HCT116 (cell line): ENCODE measurements at regions not wholly inside any gene's neighbourhood (a gene's known extent, or its start where the extent isn't known, plus 50 kb on each side); places are given as distances from the start of the nearest gene placed in this dataset.

Source experiments
- ATAC-seq: fragments of 200-7000 bp; cut with Tn5 transposase; 2 replicates; pipeline ENCODE4 v1.9.1; 2020; ENCODE audit warnings: mild to moderate bottlenecking, moderate library complexity
- BruUV-seq: library from RNA; stranded (reverse); fragments of 400-500 nt; replicated peaks from 2 replicates; lab custom pipeline; 2021; lab: Mats Ljungman, UMichigan
- CTCF ChIA-PET: fragments of 300-600 bp; sonication (Branson Sonifier 250); formaldehyde crosslinking; loops from one replicate; lab custom pipeline; 2021; ENCODE audit warnings: antibody characterized with exemption; lab: Charles Lee
- POLR2A ChIA-PET: fragments of 300-600, 350-600 bp; sonication (Branson Sonifier 250); formaldehyde crosslinking; loops from one replicate; lab custom pipeline; 2021; ENCODE audit warnings: antibody characterized with exemption; lab: Charles Lee
- RAD21 ChIA-PET, 2 experiments: fragments of 300-600 bp; sonication (Branson Sonifier 250); formaldehyde crosslinking; loops; one replicate each; lab custom pipeline; 2023; ENCODE audit warnings: low total read pairs in 2 of 2; ENCODE audit not compliant: uncharacterized antibody in 2 of 2, unreplicated experiment in 2 of 2, low non-redundant PET in 1 of 2; lab: Charles Lee
- DNase-seq: peaks from one replicate; pipeline ENCODE4 v3.0.0-alpha.2; 2010; ENCODE audit warnings: low read depth, low spot score
- H2AFZ ChIP-seq: fragments of 200-600 bp; shearing (Covaris generic), sonication (generic); 2 replicates; pipeline ENCODE4 v1.6.1; 2017; ENCODE audit warnings: low read depth, mixed run types, mixed read lengths, antibody characterized with exemption, low read length; ENCODE audit not compliant: poor library complexity, severe bottlenecking
- H3K27ac ChIP-seq: 2 replicates; pipeline ENCODE4 v1.5.1; 2012; ENCODE audit warnings: low read depth, low read length
- H3K27me3 ChIP-seq: fragments of 200-600 bp; sonication (generic); 2 replicates; pipeline ENCODE4 v1.6.1; 2016; ENCODE audit warnings: mixed run types, low read length, mixed read lengths; ENCODE audit not compliant: insufficient read depth
- H3K36me3 ChIP-seq, 2 experiments: fragments of 200-500 bp in 1 of 2; fragments of 200-600 bp in 1 of 2; sonication (Bioruptor generic) in 1 of 2; sonication (generic) in 1 of 2; 2 replicates each; pipeline versions ENCODE4 v1.5.1 to v1.6.1; 2014 to 2016; ENCODE audit warnings: low read length in 2 of 2, inconsistent platforms in 1 of 2, mixed read lengths in 1 of 2, mixed run types in 1 of 2; ENCODE audit not compliant: insufficient read depth in 2 of 2, control insufficient read depth in 1 of 2
- H3K4me1 ChIP-seq, 2 experiments: fragments of 200-600 bp in 1 of 2; sonication (generic) in 1 of 2; 2 replicates each; pipeline versions ENCODE4 v1.5.1 to v1.6.1; 2012 to 2017; ENCODE audit warnings: low read length in 2 of 2, inconsistent platforms in 1 of 2, mild to moderate bottlenecking in 1 of 2, mixed read lengths in 1 of 2, mixed run types in 1 of 2, moderate library complexity in 1 of 2; ENCODE audit not compliant: insufficient read depth in 2 of 2, control insufficient read depth in 1 of 2
- H3K4me2 ChIP-seq: fragments of 200-600 bp; sonication (generic); 2 replicates; pipeline ENCODE4 v1.6.1; 2017; ENCODE audit warnings: mixed run types, low read length, mixed read lengths
- H3K4me3 ChIP-seq, 2 experiments: fragments of 200-600 bp in 1 of 2; sonication (generic) in 1 of 2; replicated peaks in 1 of 2; 2 replicates each; pipeline ENCODE4 v1.5.1; 2011 to 2016; ENCODE audit warnings: low read length in 2 of 2, control low read depth in 1 of 2, low read depth in 1 of 2, mild to moderate bottlenecking in 1 of 2, mixed read lengths in 1 of 2, mixed run types in 1 of 2
- H3K79me2 ChIP-seq: fragments of 200-600 bp; sonication (generic); 2 replicates; pipeline ENCODE4 v1.6.1; 2017; ENCODE audit warnings: mild to moderate bottlenecking, mixed run types, low read length, moderate library complexity, mixed read lengths; ENCODE audit not compliant: insufficient read depth
- H3K9ac ChIP-seq: fragments of 200-600 bp; sonication (generic); 2 replicates; pipeline ENCODE4 v1.6.1; 2016; ENCODE audit warnings: low read length, mixed read lengths
- H3K9me2 ChIP-seq: fragments of 200-600 bp; sonication (generic), shearing (Covaris generic); 2 replicates; pipeline ENCODE4 v1.6.1; 2017; ENCODE audit warnings: mixed run types, mild to moderate bottlenecking, moderate library complexity; ENCODE audit not compliant: insufficient read depth
- H3K9me3 ChIP-seq, 2 experiments: fragments of 200-500 bp in 1 of 2; fragments of 200-600 bp in 1 of 2; sonication (Bioruptor generic) in 1 of 2; sonication (generic) in 1 of 2; 2 replicates each; pipeline ENCODE4 v1.6.1; 2014 to 2017; ENCODE audit warnings: low read length in 2 of 2, mixed read lengths in 2 of 2, inconsistent platforms in 1 of 2, low read depth in 1 of 2, mild to moderate bottlenecking in 1 of 2, mixed run types in 1 of 2, moderate library complexity in 1 of 2; ENCODE audit not compliant: control insufficient read depth in 1 of 2, insufficient read depth in 1 of 2
- H4K20me1 ChIP-seq: fragments of 200-600 bp; sonication (generic), shearing (Covaris generic); 2 replicates; pipeline ENCODE4 v1.6.1; 2017; ENCODE audit warnings: mixed run types, mild to moderate bottlenecking, moderate library complexity; ENCODE audit not compliant: insufficient read depth
- CBX3 ChIP-seq: IDR thresholded peaks from 2 replicates; pipeline ENCODE4 v1.6.1; 2012; ENCODE audit warnings: low read depth
- CEBPB ChIP-seq: IDR thresholded peaks from 2 replicates; pipeline ENCODE4 v1.6.1; 2012; ENCODE audit warnings: low read depth
- ELF1 ChIP-seq: IDR thresholded peaks from 2 replicates; pipeline ENCODE4 v1.6.1; 2012; ENCODE audit warnings: low read depth, borderline replicate concordance
- EZH2 ChIP-seq: fragments of 200-600 bp; sonication (generic); IDR thresholded peaks from 2 replicates; pipeline ENCODE4 v1.6.1; 2017; ENCODE audit warnings: antibody characterized with exemption, mixed run types
- EZH2phosphoT487 ChIP-seq: fragments of 200-600 bp; IDR thresholded peaks from 2 replicates; pipeline ENCODE4 v1.6.1; 2018; ENCODE audit warnings: antibody characterized with exemption, borderline replicate concordance
- POLR2A ChIP-seq: IDR thresholded peaks from 2 replicates; pipeline ENCODE4 v1.7.0; 2011; ENCODE audit warnings: borderline replicate concordance; ENCODE audit not compliant: insufficient read depth, insufficient read length; ENCODE audit errors: extremely low read depth
- POLR2AphosphoS5 ChIP-seq: IDR thresholded peaks from 2 replicates; pipeline ENCODE4 v1.6.1; 2011; ENCODE audit warnings: mild to moderate bottlenecking, low read depth, low read length, moderate library complexity
- SIN3A ChIP-seq: IDR thresholded peaks from 2 replicates; pipeline ENCODE4 v1.6.1; 2012; ENCODE audit warnings: low read depth
- SP1 ChIP-seq: IDR thresholded peaks from 2 replicates; pipeline ENCODE4 v1.6.1; 2012; ENCODE audit warnings: low read depth
- SRF ChIP-seq: IDR thresholded peaks from 2 replicates; pipeline ENCODE4 v1.6.1; 2012; ENCODE audit warnings: low read depth
- YY1 ChIP-seq: IDR thresholded peaks from 2 replicates; pipeline ENCODE4 v1.6.1; 2011; ENCODE audit warnings: low read length, low read depth, moderate library complexity, mild to moderate bottlenecking; ENCODE audit not compliant: insufficient replicate concordance; ENCODE audit errors: extremely low read depth
- intact Hi-C: fragments of 100-400 bp; cut with micrococcal nuclease; formaldehyde crosslinking; loops from 2 replicates; pipeline ENCODE4 v1.10.0; 2022
- TF ChIP-seq, protein P1 (sequence below): IDR thresholded peaks from 2 replicates; pipeline ENCODE4 v1.6.1; 2011; ENCODE audit warnings: mild to moderate bottlenecking, low read length, moderate library complexity; ENCODE audit not compliant: insufficient replicate concordance; ENCODE audit errors: extremely low read depth
- TF ChIP-seq, protein P2 (sequence below): IDR thresholded peaks from 2 replicates; pipeline ENCODE4 v1.6.1; 2012
- TF ChIP-seq, protein P3 (sequence below): IDR thresholded peaks from 2 replicates; pipeline ENCODE4 v1.6.1; 2012

- intact Hi-C loops: no loop called here
- Histone ChIP-seq H2AFZ (no peak overlapping the region), H3K27me3 (peaks cover 3% of the 10 kb centered on the region), H3K9me2 (no peaks in the 10 kb centered on the region), H3K9me3 (no peaks in the 10 kb centered on the region; a peak in 1 of 4 replicates), H3K79me2 (no peaks in the 10 kb centered on the region), H3K27ac (no peak overlapping the region), H4K20me1 (no peaks in the 10 kb centered on the region), H3K4me2 (no peak overlapping the region), H3K4me3 (no peak overlapping the region), H3K4me1 (no peaks in the 10 kb centered on the region), H3K36me3 (no peaks in the 10 kb centered on the region), H3K9ac (no peak overlapping the region)
- CTCF ChIA-PET: no interaction called here
- DNase-seq (no peak), ATAC-seq (no peak)
- BruUV-seq: no TSS peak
- POLR2A ChIA-PET: no interaction called here
- RAD21 ChIA-PET: no interaction called here
- TF ChIP-seq CEBPB (no peak), SIN3A (no peak), SP1 (no peak), CBX3 (no peak), EZH2phosphoT487 (no peak), EZH2 (no peak), POLR2AphosphoS5 (no peak), YY1 (no peak), ELF1 (no peak), POLR2A (no peak), SRF (no peak)
- TF ChIP-seq, protein P1, sequence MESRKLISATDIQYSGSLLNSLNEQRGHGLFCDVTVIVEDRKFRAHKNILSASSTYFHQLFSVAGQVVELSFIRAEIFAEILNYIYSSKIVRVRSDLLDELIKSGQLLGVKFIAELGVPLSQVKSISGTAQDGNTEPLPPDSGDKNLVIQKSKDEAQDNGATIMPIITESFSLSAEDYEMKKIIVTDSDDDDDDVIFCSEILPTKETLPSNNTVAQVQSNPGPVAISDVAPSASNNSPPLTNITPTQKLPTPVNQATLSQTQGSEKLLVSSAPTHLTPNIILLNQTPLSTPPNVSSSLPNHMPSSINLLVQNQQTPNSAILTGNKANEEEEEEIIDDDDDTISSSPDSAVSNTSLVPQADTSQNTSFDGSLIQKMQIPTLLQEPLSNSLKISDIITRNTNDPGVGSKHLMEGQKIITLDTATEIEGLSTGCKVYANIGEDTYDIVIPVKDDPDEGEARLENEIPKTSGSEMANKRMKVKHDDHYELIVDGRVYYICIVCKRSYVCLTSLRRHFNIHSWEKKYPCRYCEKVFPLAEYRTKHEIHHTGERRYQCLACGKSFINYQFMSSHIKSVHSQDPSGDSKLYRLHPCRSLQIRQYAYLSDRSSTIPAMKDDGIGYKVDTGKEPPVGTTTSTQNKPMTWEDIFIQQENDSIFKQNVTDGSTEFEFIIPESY: no peak
- TF ChIP-seq, protein P2, sequence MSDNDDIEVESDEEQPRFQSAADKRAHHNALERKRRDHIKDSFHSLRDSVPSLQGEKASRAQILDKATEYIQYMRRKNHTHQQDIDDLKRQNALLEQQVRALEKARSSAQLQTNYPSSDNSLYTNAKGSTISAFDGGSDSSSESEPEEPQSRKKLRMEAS: no peak
- TF ChIP-seq, protein P3, sequence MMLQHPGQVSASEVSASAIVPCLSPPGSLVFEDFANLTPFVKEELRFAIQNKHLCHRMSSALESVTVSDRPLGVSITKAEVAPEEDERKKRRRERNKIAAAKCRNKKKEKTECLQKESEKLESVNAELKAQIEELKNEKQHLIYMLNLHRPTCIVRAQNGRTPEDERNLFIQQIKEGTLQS: no peak
Observed at GRCh38 chr9:68619072-68619471, 78.4 kb upstream of the TMEM252 start.
